Peyer's patch (tissue), 4 donors: ENCODE measurements at regions not wholly inside any gene's neighbourhood (a gene's known extent, or its start where the extent isn't known, plus 50 kb on each side); places are given as distances from the start of the nearest gene placed in this dataset.

Experiments used
- POLR2A ChIP-seq, 2 donors: fragments of 450-650 bp; IDR thresholded peaks; one replicate each; pipeline ENCODE4 v1.5.1; 2017; ENCODE audit warnings: antibody characterized with exemption in 2 of 2, mild to moderate bottlenecking in 2 of 2, moderate library complexity in 2 of 2
- TF ChIP-seq, protein P1 (sequence below), 6 experiments: fragments of 450-650 bp in 4 of 6; fragments of 200-600 bp in 2 of 6; sonication (generic) in 1 of 6; IDR thresholded peaks; one replicate each; pipeline ENCODE4 v1.5.1; 2017 to 2019; ENCODE audit warnings: antibody characterized with exemption in 6 of 6, mild to moderate bottlenecking in 3 of 6, moderate library complexity in 1 of 6

DNA sequence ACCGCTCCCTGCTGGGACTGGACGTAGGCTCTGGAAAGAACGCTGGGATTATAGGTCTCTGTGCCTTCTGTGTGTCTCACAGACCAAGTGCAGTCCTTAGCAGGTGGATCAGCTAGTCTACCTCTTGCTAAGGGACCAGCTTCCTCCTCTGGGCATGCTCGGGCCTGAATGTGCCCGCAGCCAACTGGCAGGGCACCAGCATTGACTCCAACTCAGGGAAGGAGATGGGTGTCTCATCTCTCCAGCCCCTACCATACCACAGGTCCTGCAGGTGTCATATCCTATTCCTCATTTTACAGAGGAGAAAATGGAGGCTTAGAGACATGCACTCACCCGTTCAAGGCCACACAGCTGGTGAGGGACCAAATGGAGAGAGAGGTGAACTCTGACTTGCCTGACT, 340.2 kb downstream of the PTPRU start:
- TF ChIP-seq POLR2A (IDR thresholded peaks at IDR 0.05), result no peak
- TF ChIP-seq, protein P1, sequence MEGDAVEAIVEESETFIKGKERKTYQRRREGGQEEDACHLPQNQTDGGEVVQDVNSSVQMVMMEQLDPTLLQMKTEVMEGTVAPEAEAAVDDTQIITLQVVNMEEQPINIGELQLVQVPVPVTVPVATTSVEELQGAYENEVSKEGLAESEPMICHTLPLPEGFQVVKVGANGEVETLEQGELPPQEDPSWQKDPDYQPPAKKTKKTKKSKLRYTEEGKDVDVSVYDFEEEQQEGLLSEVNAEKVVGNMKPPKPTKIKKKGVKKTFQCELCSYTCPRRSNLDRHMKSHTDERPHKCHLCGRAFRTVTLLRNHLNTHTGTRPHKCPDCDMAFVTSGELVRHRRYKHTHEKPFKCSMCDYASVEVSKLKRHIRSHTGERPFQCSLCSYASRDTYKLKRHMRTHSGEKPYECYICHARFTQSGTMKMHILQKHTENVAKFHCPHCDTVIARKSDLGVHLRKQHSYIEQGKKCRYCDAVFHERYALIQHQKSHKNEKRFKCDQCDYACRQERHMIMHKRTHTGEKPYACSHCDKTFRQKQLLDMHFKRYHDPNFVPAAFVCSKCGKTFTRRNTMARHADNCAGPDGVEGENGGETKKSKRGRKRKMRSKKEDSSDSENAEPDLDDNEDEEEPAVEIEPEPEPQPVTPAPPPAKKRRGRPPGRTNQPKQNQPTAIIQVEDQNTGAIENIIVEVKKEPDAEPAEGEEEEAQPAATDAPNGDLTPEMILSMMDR (IDR thresholded peaks at IDR 0.05), result no peak
